PC-3 (cell line): ENCODE measurements at regions not wholly inside any gene's neighbourhood (a gene's known extent, or its start where the extent isn't known, plus 50 kb on each side); places are given as distances from the start of the nearest gene placed in this dataset.

Experiments
- ATAC-seq: fragments of 200-7000 bp; cut with Tn5 transposase; 2 replicates; pipeline ENCODE4 v1.9.1; 2020; ENCODE audit warnings: mild to moderate bottlenecking, moderate library complexity
- BruUV-seq: library from RNA; stranded (reverse); fragments of 400-500 nt; replicated peaks from 2 replicates; lab custom pipeline; 2021; lab: Mats Ljungman, UMichigan
- CTCF ChIA-PET: fragments of 300-600 bp; sonication (Branson Sonifier 250); formaldehyde crosslinking; loops from one replicate; lab custom pipeline; 2022; ENCODE audit warnings: antibody characterized with exemption; lab: Charles Lee
- POLR2A ChIA-PET: fragments of 300-600 bp; sonication (Branson Sonifier 250); formaldehyde crosslinking; loops from one replicate; lab custom pipeline; 2022; ENCODE audit warnings: antibody characterized with exemption; ENCODE audit not compliant: unreplicated experiment; lab: Charles Lee
- DNase-seq: peaks from one replicate; pipeline ENCODE4 v3.0.0-alpha.2; 2015
- H2AFZ ChIP-seq: fragments of 300-600 bp; sonication (generic); 2 replicates; pipeline ENCODE4 v1.6.0; 2016; ENCODE audit warnings: antibody characterized with exemption, low read length
- H3F3A ChIP-seq: fragments of 300-600 bp; sonication (generic); one replicate; pipeline ENCODE4 v1.6.0; 2017; ENCODE audit warnings: antibody characterized with exemption, low read length, control low read depth, mild to moderate bottlenecking; ENCODE audit not compliant: unreplicated experiment
- H3K27ac ChIP-seq: fragments of 300-600 bp; sonication (generic); 2 replicates; pipeline ENCODE4 v1.5.1; 2016; ENCODE audit warnings: mild to moderate bottlenecking, low read length
- H3K27me3 ChIP-seq: fragments of 300-600 bp; sonication (generic); 2 replicates; pipeline ENCODE4 v1.6.1; 2016; ENCODE audit warnings: low read length, mixed read lengths
- H3K36me3 ChIP-seq: fragments of 300-600 bp; sonication (generic); 2 replicates; pipeline ENCODE4 v1.6.1; 2016; ENCODE audit warnings: low read depth, mixed run types, low read length, mixed read lengths
- H3K4me1 ChIP-seq: fragments of 300-600 bp; sonication (generic); 2 replicates; pipeline ENCODE4 v1.5.1; 2016; ENCODE audit warnings: low read length; ENCODE audit not compliant: insufficient read depth
- H3K4me2 ChIP-seq: fragments of 300-600 bp; sonication (generic); 2 replicates; pipeline ENCODE4 v1.6.0; 2016; ENCODE audit warnings: low read length
- H3K4me3 ChIP-seq: fragments of 300-600 bp; sonication (generic); 2 replicates; pipeline ENCODE4 v1.5.1; 2016; ENCODE audit warnings: mild to moderate bottlenecking, low read length, mixed read lengths
- H3K79me2 ChIP-seq: fragments of 300-600 bp; sonication (generic); 2 replicates; pipeline ENCODE4 v1.6.1; 2017; ENCODE audit warnings: low read length, mixed read lengths
- H3K9ac ChIP-seq: fragments of 300-600 bp; sonication (generic); 2 replicates; pipeline ENCODE4 v1.6.0; 2016; ENCODE audit warnings: mild to moderate bottlenecking, low read length
- H3K9me2 ChIP-seq: fragments of 300-600 bp; sonication (generic); replicated peaks from 2 replicates; pipeline ENCODE4 v1.6.1; 2016; ENCODE audit warnings: mixed run types, low read length, mixed read lengths
- H3K9me3 ChIP-seq: fragments of 300-600 bp; sonication (generic); 2 replicates; pipeline ENCODE4 v1.6.1; 2016; ENCODE audit warnings: low read length, mixed read lengths
- H4K20me1 ChIP-seq: fragments of 300-600 bp; sonication (generic); 2 replicates; pipeline ENCODE4 v1.6.1; 2016; ENCODE audit warnings: low read length, mixed read lengths
- EZH2 ChIP-seq: fragments of 300-600 bp; sonication (generic); IDR thresholded peaks from one replicate; pipeline ENCODE4 v1.6.1; 2017; ENCODE audit warnings: antibody characterized with exemption, mild to moderate bottlenecking, low read length; ENCODE audit not compliant: unreplicated experiment
- EZH2phosphoT487 ChIP-seq: fragments of 300-600 bp; sonication (generic); IDR thresholded peaks from 2 replicates; pipeline ENCODE4 v1.6.1; 2018; ENCODE audit warnings: mild to moderate bottlenecking, antibody characterized with exemption, low read length, borderline replicate concordance
- intact Hi-C: fragments of 100-400 bp; cut with micrococcal nuclease; formaldehyde crosslinking; loops from 2 replicates; pipeline ENCODE4 v1.9.0; 2023
- TF ChIP-seq, protein P1 (sequence below): fragments of 300-600 bp; sonication (generic); conservative IDR thresholded peaks from 2 replicates; pipeline ENCODE4 v1.5.1; 2017; ENCODE audit warnings: antibody characterized with exemption, low read depth, mild to moderate bottlenecking, low read length

DNA sequence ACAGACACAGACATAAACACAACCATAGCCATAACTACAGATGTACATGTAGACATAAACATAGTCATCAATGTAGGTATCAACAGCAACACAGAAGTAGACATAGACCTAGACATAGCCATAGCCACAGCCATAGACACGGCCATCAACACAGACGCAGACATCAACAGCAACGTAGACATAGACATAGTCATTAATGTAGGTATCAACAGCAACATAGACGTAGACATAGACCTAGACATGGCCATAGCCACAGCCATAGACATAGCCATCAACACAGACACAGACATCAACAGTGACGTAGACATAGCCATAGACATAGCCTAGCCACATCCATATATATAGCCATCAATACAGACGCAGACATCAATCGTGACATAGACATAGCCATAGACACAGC lies 258.3 kb upstream of the FOXQ1 start:
- Histone ChIP-seq H3K4me1 (no peaks in the 10 kb centered on the region), H3K4me3 (no peak overlapping the region), H3K27ac (no peak overlapping the region), H3K9me3 (no peaks in the 10 kb centered on the region; the same call in 1 of the 2 replicates), H3K27me3 (peaks cover 75% of the 10 kb centered on the region), H2AFZ (no peak overlapping the region), H3K4me2 (no peak overlapping the region), H4K20me1 (no peaks in the 10 kb centered on the region), H3K9ac (no peak overlapping the region), H3K36me3 (no peaks in the 10 kb centered on the region), H3K9me2 (no peaks in the 10 kb centered on the region), H3F3A (no peaks in the 10 kb centered on the region), H3K79me2 (no peaks in the 10 kb centered on the region)
- ATAC-seq (no peak), DNase-seq (no peak)
- intact Hi-C loops, result no loop called here
- CTCF ChIA-PET, result no interaction called here
- no peak for TF ChIP-seq EZH2phosphoT487
- TF ChIP-seq, protein P1, sequence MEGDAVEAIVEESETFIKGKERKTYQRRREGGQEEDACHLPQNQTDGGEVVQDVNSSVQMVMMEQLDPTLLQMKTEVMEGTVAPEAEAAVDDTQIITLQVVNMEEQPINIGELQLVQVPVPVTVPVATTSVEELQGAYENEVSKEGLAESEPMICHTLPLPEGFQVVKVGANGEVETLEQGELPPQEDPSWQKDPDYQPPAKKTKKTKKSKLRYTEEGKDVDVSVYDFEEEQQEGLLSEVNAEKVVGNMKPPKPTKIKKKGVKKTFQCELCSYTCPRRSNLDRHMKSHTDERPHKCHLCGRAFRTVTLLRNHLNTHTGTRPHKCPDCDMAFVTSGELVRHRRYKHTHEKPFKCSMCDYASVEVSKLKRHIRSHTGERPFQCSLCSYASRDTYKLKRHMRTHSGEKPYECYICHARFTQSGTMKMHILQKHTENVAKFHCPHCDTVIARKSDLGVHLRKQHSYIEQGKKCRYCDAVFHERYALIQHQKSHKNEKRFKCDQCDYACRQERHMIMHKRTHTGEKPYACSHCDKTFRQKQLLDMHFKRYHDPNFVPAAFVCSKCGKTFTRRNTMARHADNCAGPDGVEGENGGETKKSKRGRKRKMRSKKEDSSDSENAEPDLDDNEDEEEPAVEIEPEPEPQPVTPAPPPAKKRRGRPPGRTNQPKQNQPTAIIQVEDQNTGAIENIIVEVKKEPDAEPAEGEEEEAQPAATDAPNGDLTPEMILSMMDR, result no peak
- no peak for TF ChIP-seq EZH2
- no TSS peak for BruUV-seq
- POLR2A ChIA-PET, result no interaction called here

DNA sequence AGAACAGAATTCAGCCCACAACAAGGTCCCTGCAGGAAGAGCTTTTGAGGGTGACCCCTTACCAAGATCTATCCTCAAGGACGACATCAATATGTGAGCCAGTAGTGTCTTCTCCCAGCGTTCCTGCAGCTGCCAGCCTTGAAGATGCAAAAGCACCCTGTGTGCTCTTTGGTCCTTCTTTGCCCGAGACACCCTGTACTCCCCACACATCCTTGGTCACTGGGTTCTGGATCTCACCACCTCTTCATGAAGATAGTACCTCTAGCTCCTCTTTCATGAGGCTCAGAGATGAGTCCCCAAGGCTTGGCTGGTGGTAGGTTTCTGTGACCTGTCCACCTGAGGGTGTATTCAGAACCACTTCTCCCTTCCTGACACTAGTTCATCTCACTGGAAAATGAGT lies 259.6 kb upstream of the FOXQ1 start:
- H3K4me3 ChIP-seq, result no peak overlapping the region
- no peaks in the 10 kb centered on the region for H3K9me2 ChIP-seq
- ATAC-seq, result no peak
- H3K9ac ChIP-seq, result no peak overlapping the region
- peaks cover 75% of the 10 kb centered on the region for H3K27me3 ChIP-seq
- H3K4me1 ChIP-seq, result no peaks in the 10 kb centered on the region
- TF ChIP-seq EZH2phosphoT487, result no peak
- TF ChIP-seq EZH2, result no peak
- TF ChIP-seq, protein P1, result no peak
- H3F3A ChIP-seq, result no peaks in the 10 kb centered on the region
- H3K79me2 ChIP-seq, result no peaks in the 10 kb centered on the region
- H3K4me2 ChIP-seq, result no peak overlapping the region
- ChIA-PET CTCF (no interaction called here), POLR2A (no interaction called here)
- intact Hi-C loops, result no loop called here
- no peak overlapping the region for H2AFZ ChIP-seq
- DNase-seq, result no peak
- H3K27ac ChIP-seq, result no peak overlapping the region
- no peaks in the 10 kb centered on the region for H3K36me3 ChIP-seq
- no TSS peak for BruUV-seq
- no peaks in the 10 kb centered on the region; the same call in 1 of the 2 replicates for H3K9me3 ChIP-seq
- no peaks in the 10 kb centered on the region for H4K20me1 ChIP-seq

DNA sequence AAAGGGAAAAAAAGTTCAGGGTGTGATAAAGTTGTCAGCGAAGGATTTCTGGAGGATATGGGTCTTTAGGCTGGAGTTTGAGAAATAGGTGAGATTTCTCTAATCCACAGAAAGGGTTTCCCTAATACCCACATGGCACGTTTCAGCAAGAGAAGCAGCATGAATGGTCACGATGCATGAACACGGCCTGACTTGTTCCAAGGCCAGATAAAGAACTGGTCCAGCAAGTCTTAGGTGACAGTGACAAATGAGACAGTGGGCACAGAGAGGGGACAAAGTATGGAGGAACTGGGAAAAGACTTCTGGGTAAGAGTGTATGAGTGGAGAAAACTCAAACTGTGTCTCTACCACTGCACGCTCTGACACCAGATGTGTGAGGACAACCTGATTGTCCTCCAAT lies 262.0 kb upstream of the FOXQ1 start:
- no peaks in the 10 kb centered on the region for H3K79me2 ChIP-seq
- no peak overlapping the region for H3K9ac ChIP-seq
- H3K9me3 ChIP-seq, result no peaks in the 10 kb centered on the region; the same call in 1 of the 2 replicates
- no peak overlapping the region for H3K4me3 ChIP-seq
- H3K4me2 ChIP-seq, result no peak overlapping the region
- BruUV-seq, result no TSS peak
- no peaks in the 10 kb centered on the region for H3K36me3 ChIP-seq
- no peaks in the 10 kb centered on the region for H4K20me1 ChIP-seq
- H3K4me1 ChIP-seq, result no peaks in the 10 kb centered on the region
- no peak for DNase-seq
- no peaks in the 10 kb centered on the region for H3K9me2 ChIP-seq
- CTCF ChIA-PET, result no interaction called here
- no peaks in the 10 kb centered on the region for H3F3A ChIP-seq
- H3K27ac ChIP-seq, result no peak overlapping the region
- TF ChIP-seq, protein P1, result no peak
- TF ChIP-seq EZH2phosphoT487 (no peak), EZH2 (no peak)
- no peak overlapping the region for H2AFZ ChIP-seq
- POLR2A ChIA-PET, result no interaction called here
- no peak for ATAC-seq
- H3K27me3 ChIP-seq, result peaks cover 76% of the 10 kb centered on the region
- intact Hi-C loops, result no loop called here
